ENCODE measurements at regions not wholly inside any gene's neighbourhood (a gene's known extent, or its start where the extent isn't known, plus 50 kb on each side); places are given as distances from the start of the nearest gene placed in this dataset.
"Not testable (repeated sequence)": the region's sequence is repeated elsewhere in the genome, so short reads cannot be mapped to it uniquely, and the experiment has no call there.

DNA sequence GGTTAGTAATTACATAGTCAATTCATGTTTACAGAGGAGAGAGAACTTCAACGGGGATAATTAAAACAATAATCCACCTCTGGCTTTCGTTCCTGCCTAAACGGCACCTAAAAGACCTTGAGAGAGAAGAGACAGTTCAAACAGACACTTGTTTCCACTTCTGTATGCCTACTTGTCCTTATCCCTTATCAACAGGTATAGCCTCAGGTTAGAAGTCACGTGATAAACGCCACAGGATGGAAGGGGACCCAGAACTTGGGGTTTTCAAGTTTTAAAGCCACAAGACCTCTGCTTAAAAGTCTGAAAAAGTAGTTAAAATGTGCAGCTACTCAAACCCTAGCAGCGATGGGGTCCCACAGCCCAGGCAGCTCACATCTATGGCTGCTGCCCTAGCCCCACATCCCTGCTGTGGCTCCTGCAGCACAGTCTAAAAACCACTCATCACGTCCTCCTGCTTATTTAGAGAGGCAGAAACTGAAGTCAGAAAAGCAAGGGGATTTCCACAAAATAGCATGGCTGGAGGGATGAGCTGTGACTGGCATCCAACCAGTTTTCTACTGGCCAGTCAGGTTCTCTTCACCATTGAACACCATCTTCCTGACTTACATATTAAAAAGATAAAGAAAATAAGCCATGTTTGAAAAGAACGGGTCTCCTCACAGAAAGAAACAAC is 51.2 kb upstream of the SEC16B start:
- peak; percentile 22 for DNase-seq

DNA sequence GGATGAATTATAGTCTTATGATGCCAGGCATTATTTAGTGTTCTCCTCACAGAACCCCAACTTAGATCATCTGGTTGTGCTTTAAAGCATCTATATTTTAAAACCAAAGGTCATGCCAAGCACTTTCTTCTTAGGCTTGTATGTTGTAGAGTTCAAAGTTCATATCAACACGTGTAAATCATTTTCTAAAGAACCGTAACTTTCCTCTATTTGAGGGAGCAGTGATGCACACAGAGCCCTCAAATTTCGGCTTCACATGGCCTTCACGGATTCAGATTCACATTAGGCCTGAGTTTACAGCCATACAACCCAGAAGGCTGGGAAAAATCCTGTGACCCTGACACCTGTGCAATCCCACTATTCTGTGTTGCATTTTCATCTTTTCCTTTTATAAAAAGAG is 52.1 kb upstream of the SEC16B start:
- DNase-seq: no peak

GRCh38 chr1:178023181-178023618 is 53.3 kb upstream of the SEC16B start:
- no peak for DNase-seq

GRCh38 chr1:178024504-178024903 is 54.6 kb upstream of the SEC16B start:
- DNase-seq: no peak

DNA sequence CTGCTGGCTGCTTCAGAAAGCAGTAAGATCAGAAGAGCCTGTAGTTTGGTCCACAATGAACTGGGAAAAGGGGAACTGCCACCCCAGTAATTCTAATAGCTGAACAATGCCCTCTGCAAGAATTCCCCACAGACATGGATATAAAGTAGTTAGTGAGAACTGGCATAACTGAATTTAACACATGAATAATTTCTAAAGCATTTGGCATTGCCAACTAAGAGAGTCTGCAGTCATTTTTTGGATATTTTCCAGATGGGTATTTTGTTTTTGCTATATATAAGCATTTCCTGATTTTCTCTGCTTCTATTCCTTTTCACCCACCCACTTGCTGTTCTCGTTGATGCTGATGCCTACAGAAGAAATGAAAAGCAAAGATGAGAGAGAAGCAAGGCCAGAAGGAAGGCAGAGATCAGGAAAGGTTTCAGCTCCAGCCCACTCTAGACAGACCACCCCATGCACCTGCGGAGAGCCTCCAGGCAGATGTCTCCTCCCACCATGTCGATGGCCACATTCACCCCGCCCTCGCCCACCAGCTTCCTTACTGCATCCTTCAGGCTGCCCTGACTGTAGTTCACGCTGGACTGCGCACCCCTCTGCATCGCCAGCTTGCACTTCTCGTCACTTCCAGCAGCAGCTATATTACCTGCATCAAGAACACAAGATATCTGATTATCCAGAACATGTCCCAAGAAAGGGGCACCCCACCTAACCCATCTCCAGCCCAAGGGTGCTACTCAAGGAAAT is 55.9 kb upstream of the SEC16B start:
- DNase-seq: no peak

DNA sequence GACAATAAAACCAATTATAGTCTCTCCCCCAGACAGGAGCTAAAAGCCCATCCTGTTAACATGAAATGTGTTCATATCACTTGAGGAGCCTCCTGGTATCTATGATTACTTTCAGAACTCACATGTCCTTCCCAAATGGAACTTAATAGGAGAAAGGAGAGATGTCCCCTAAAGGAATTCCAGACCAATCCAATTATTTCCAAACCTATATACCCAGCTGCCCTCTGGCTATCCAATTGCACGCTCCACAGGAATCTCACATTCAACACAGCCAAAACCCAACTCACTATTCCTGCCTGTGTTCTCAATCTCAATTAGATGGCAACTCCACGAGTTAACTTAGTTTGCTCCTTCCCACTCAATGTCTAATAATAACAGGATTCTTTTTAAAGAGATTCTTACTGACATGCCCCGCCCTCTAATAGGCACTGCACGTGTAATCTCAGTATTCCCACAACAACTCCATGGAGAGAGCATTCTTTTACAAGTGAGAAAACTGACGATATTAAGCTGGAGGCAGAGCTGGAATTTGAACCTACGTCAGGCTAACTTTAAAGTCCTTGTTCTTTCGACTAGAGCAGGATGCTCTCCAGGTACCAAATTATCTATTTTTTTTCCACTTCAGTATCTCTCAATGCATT is 59.1 kb upstream of the SEC16B start:
- no peak for DNase-seq

GRCh38 chr1:178030467-178030866 is 60.6 kb upstream of the SEC16B start:
- no peak for DNase-seq

DNA sequence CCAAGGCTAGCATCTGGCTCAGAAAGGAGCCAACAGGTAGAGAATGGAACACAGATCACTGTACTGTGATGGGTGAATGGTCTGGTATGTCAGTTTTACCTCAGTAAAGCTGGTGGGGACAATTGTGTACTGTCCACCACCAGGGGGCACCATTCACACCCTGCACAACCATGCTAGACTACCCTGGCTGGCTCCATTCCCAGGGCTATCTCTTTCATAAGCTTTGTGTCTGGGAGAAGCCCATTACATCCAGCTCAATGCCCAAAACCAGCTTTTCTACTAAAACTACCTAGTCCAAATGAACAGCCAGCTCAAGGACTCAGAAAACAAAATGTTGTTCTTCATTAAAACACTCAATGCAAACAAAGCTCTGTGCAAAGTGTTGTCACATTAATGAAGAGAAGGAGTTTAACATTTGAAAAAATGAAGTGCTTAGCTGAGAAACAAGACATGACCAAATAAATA is 62.0 kb upstream of the RASAL2 start:
- peak; percentile 71 for DNase-seq

- no peak for DNase-seq
These were observed 60.9 kb upstream of the RASAL2 start for GRCh38 chr1:178033019-178033418.

- no peak for DNase-seq
These were observed 59.2 kb upstream of the RASAL2 start for GRCh38 chr1:178034676-178035075.

- no peak for DNase-seq
These were observed 57.8 kb upstream of the RASAL2 start for GRCh38 chr1:178036090-178036489.

GRCh38 chr1:178037510-178038253 is 56.2 kb upstream of the RASAL2 start:
- DNase-seq: no peak

- no peak for DNase-seq
These were observed 55.5 kb upstream of the RASAL2 start for GRCh38 chr1:178038372-178038771.

DNA sequence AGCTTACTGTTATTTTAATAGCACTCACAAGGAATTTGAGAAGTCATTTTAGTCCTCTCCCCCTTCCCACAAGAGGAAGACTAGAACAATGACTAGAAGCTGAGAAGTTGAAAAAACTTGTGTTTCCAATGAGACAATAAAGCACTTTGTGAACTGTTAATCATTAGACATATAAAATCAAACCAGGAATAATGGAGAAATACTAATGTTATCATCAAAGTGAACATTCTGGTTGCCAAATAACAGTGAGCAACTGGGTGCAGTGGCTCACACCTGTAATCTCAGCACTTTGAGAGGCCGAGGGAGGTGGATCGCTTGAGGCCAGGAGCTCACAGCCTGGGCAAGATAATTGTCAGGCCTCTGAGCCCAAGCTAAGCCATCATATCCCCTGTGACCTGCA is 54.0 kb upstream of the RASAL2 start:
- no peak for DNase-seq

DNA sequence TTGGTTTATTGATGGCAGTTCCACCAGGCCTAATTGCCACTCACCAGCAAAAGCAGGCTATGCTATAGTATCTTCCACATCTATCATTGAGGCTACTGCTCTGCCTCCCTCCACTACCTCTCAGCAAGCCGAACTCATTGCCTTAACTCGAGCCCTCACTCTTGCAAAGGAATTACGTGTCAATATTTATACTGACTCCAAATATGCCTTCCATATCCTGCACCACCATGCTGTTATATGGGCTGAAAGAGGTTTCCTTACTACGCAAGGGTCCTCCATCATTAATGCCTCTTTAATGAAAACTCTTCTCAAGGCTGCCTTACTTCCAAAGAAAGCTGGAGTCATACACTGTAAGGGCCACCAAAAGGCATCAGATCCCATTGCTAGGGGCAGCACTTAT is 50.0 kb upstream of the RASAL2 start:
- not testable (repeated sequence) for DNase-seq
